Retinal pigment epithelial cell (primary cell): ENCODE measurements at regions not wholly inside any gene's neighbourhood (a gene's known extent, or its start where the extent isn't known, plus 50 kb on each side); places are given as distances from the start of the nearest gene placed in this dataset.
"Not testable (repeated sequence)": the region's sequence is repeated elsewhere in the genome, so short reads cannot be mapped to it uniquely, and the experiment has no call there.

Experiments used
- DNase-seq: peaks from one replicate; pipeline ENCODE4 v3.0.0-alpha.2; 2010; ENCODE audit warnings: low read depth
- H3K4me3 ChIP-seq: 2 replicates; pipeline ENCODE4 v1.5.1; 2011; ENCODE audit warnings: mild to moderate bottlenecking, low read length, control low read depth, moderate library complexity
- CTCF ChIP-seq: conservative IDR thresholded peaks from 2 replicates; pipeline ENCODE4 v1.5.1; 2011; ENCODE audit warnings: low read depth, low read length, control low read depth, inconsistent platforms

GRCh38 chr1:38481871-38482826, 377.4 kb downstream of the RRAGC start:
- TF ChIP-seq CTCF: no peak
- DNase-seq: no peak
- H3K4me3 ChIP-seq: no peak overlapping the region

GRCh38 chr1:38479662-38480061, 379.9 kb downstream of the RRAGC start:
- DNase-seq, H3K4me3 ChIP-seq: not testable (repeated sequence)

GRCh38 chr1:38477811-38478210, 381.8 kb downstream of the RRAGC start:
- no peak for DNase-seq
- no peak for TF ChIP-seq CTCF
- no peak overlapping the region for H3K4me3 ChIP-seq

- no peak for DNase-seq
- no peak for TF ChIP-seq CTCF
- H3K4me3 ChIP-seq: no peak overlapping the region
Observed at GRCh38 chr1:38476850-38477178, 382.8 kb downstream of the RRAGC start.

GRCh38 chr1:38476111-38476849, 383.3 kb downstream of the RRAGC start:
- no peak overlapping the region for H3K4me3 ChIP-seq
- DNase-seq: no peak
- TF ChIP-seq CTCF: no peak

- H3K4me3 ChIP-seq: no peak overlapping the region
- DNase-seq: no peak
- TF ChIP-seq CTCF: no peak
Observed at GRCh38 chr1:38475624-38476005, 384.0 kb downstream of the RRAGC start.

GRCh38 chr1:38474738-38475623, 384.6 kb downstream of the RRAGC start:
- DNase-seq: no peak
- H3K4me3 ChIP-seq: no peak overlapping the region
- TF ChIP-seq CTCF: no peak
